CD14-positive monocyte (primary cell): ENCODE measurements at regions not wholly inside any gene's neighbourhood (a gene's known extent, or its start where the extent isn't known, plus 50 kb on each side); places are given as distances from the start of the nearest gene placed in this dataset.

Experiments used
- DNase-seq, 3 donors: peaks; one replicate each; pipeline ENCODE4 v3.0.0-alpha.2; 2011 to 2022
- H2AFZ ChIP-seq: 2 replicates; pipeline ENCODE4 v1.6.0; 2012; ENCODE audit warnings: mild to moderate bottlenecking, low read depth, low read length, inconsistent platforms; ENCODE audit not compliant: insufficient read depth, poor library complexity, severe bottlenecking
- H3K27ac ChIP-seq, 2 donors: 1 replicate in 1 of 2; 2 replicates in 1 of 2; pipeline ENCODE4 v1.5.1; 2012 to 2013; ENCODE audit warnings: low read length in 2 of 2, control low read depth in 1 of 2, inconsistent platforms in 1 of 2, low read depth in 1 of 2, mild to moderate bottlenecking in 1 of 2
- H3K27me3 ChIP-seq, 2 donors: one replicate each; pipeline versions ENCODE4 v1.6.0 to v1.6.1; 2011 to 2013; ENCODE audit warnings: low read length in 2 of 2; ENCODE audit not compliant: control insufficient read depth in 2 of 2, insufficient read depth in 2 of 2
- H3K36me3 ChIP-seq, 2 donors: replicated peaks in 1 of 2; 1 replicate in 1 of 2; 2 replicates in 1 of 2; pipeline versions ENCODE4 v1.5.1 to v1.6.1; 2012 to 2013; ENCODE audit warnings: low read length in 2 of 2, control low read depth in 1 of 2, inconsistent platforms in 1 of 2, mild to moderate bottlenecking in 1 of 2; ENCODE audit not compliant: insufficient read depth in 2 of 2, control insufficient read depth in 1 of 2
- H3K4me1 ChIP-seq, 2 donors: 1 replicate in 1 of 2; 2 replicates in 1 of 2; pipeline versions ENCODE4 v1.5.1 to v1.6.1; 2012 to 2013; ENCODE audit warnings: low read length in 2 of 2, control low read depth in 1 of 2, inconsistent platforms in 1 of 2, mild to moderate bottlenecking in 1 of 2, moderate library complexity in 1 of 2; ENCODE audit not compliant: insufficient read depth in 2 of 2, control insufficient read depth in 1 of 2
- H3K4me2 ChIP-seq: replicated peaks from 2 replicates; pipeline ENCODE3; 2012; ENCODE audit warnings: low read length, moderate library complexity, mild to moderate bottlenecking; ENCODE audit not compliant: poor library complexity, severe bottlenecking; ENCODE audit errors: extremely low read depth
- H3K4me3 ChIP-seq, 3 experiments: fragments of 200-600 bp in 1 of 3; sonication (generic) in 1 of 3; replicated peaks in 1 of 3; 1 replicate in 2 of 3; 2 replicates in 1 of 3; pipeline ENCODE4 v1.5.1; 2011 to 2013; ENCODE audit warnings: low read length in 3 of 3, mild to moderate bottlenecking in 3 of 3, control low read depth in 2 of 3, low read depth in 2 of 3, inconsistent platforms in 1 of 3, moderate library complexity in 1 of 3
- H3K79me2 ChIP-seq: 2 replicates; pipeline ENCODE4 v1.6.0; 2012; ENCODE audit warnings: mild to moderate bottlenecking, control low read depth, inconsistent platforms, low read length, moderate library complexity; ENCODE audit not compliant: insufficient read depth
- H3K9ac ChIP-seq: 2 replicates; pipeline ENCODE4 v1.6.0; 2017; ENCODE audit warnings: low read length, mild to moderate bottlenecking; ENCODE audit not compliant: insufficient read depth, poor library complexity, severe bottlenecking
- H3K9me3 ChIP-seq, 2 donors: replicated peaks in 1 of 2; 1 replicate in 1 of 2; 2 replicates in 1 of 2; pipeline versions ENCODE4 v1.5.1 to v1.6.1; 2012 to 2013; ENCODE audit warnings: low read length in 2 of 2, control low read depth in 1 of 2; ENCODE audit not compliant: control insufficient read depth in 1 of 2, insufficient read depth in 1 of 2
- H4K20me1 ChIP-seq: 2 replicates; pipeline ENCODE4 v1.6.0; 2012; ENCODE audit warnings: mild to moderate bottlenecking, low read length, control low read depth, moderate library complexity; ENCODE audit not compliant: insufficient read depth
- H3K27ac Mint-ChIP-seq, 7 donors: one replicate each; pipeline ENCODE4 v1.8.0; 2020; ENCODE audit warnings: mild to moderate bottlenecking in 7 of 7, mixed read lengths in 7 of 7, moderate library complexity in 6 of 7, inconsistent platforms in 2 of 7
- H3K27me3 Mint-ChIP-seq, 3 donors: one replicate each; pipeline ENCODE4 v1.8.0; 2021 to 2022; ENCODE audit warnings: low read depth in 3 of 3, mild to moderate bottlenecking in 3 of 3, mixed read lengths in 3 of 3, moderate library complexity in 3 of 3, inconsistent platforms in 1 of 3
- H3K36me3 Mint-ChIP-seq, 2 donors: one replicate each; pipeline ENCODE4 v1.8.0; 2020; ENCODE audit warnings: mixed read lengths in 2 of 2, inconsistent platforms in 1 of 2, mild to moderate bottlenecking in 1 of 2
- H3K4me1 Mint-ChIP-seq: one replicate; pipeline ENCODE4 v1.8.0; 2020; ENCODE audit warnings: mild to moderate bottlenecking, mixed read lengths
- H3K4me3 Mint-ChIP-seq, 2 donors: one replicate each; pipeline ENCODE4 v1.8.0; 2020; ENCODE audit warnings: mild to moderate bottlenecking in 2 of 2, mixed read lengths in 2 of 2, moderate library complexity in 1 of 2
- H3K9me3 Mint-ChIP-seq, 7 donors: one replicate each; pipeline ENCODE4 v1.8.0; 2020 to 2022; ENCODE audit warnings: mixed read lengths in 7 of 7, mild to moderate bottlenecking in 6 of 7, moderate library complexity in 6 of 7, inconsistent platforms in 2 of 7
- WGBS: methylation state at CpG from one replicate; pipeline ENCODE4 v1.1.5; 2013; ENCODE audit warnings: missing lambda C conversion rate; ENCODE audit not compliant: insufficient coverage; 5-methylcytosine and 5-hydroxymethylcytosine counted together
- intact Hi-C, 2 donors: fragments of 100-400 bp; cut with micrococcal nuclease; formaldehyde crosslinking; loops; one replicate each; pipeline versions ENCODE4 v1.15.0 to v1.15.1; 2023
- TF ChIP-seq, protein P1 (sequence below): fragments of 200-600 bp; IDR thresholded peaks from one replicate; pipeline ENCODE4 v1.8.0; 2022; ENCODE audit warnings: antibody characterized with exemption, mild to moderate bottlenecking

DNA sequence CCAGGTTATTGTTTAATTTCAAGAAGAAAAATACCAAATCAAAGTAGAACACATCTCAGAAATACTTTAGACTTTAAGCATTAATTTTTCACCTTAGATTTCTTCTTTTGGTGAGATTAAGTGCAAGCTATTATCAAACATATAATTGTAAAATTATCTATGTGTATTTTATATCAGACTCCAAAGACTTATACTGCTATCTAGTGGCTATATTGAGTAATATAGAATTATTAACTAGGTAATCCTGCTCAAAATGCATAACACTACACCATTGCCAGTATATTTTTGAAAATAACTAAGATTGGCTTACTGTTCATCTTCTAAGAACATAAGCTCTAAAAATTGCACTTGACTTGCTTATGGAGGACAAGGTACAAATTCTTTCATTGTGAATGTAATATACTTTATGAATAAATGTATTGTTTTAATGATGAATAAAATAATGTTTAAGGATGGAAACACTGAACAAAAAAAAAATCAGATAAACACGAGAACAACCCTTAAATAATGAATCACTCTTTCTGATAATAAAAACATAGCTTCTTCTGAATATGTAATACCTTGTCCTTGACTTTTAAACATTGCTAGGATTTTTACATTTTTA, 86.7 kb upstream of the GNAI1 start:
- H3K36me3 Mint-ChIP-seq = no peaks in the 10 kb centered on the region
- Histone ChIP-seq H3K9ac (no peak overlapping the region), H3K27ac (no peak overlapping the region), H2AFZ (no peak overlapping the region), H4K20me1 (no peaks in the 10 kb centered on the region), H3K4me3 (no peak overlapping the region), H3K27me3 (no peaks in the 10 kb centered on the region), H3K9me3 (peaks cover 0 to 7% of the 10 kb centered on the region in 2 donors), H3K4me1 (no peaks in the 10 kb centered on the region), H3K36me3 (no peaks in the 10 kb centered on the region), H3K4me2 (no peak overlapping the region), H3K79me2 (no peaks in the 10 kb centered on the region)
- H3K27ac Mint-ChIP-seq = no peak overlapping the region
- H3K27me3 Mint-ChIP-seq = peaks cover 0 to 3% (median 0%) of the 10 kb centered on the region in 3 donors
- WGBS = no CpG with 5 or more reads among the region's 1 CpG
- peaks cover 0 to 15% (median 6%) of the 10 kb centered on the region in 7 donors for H3K9me3 Mint-ChIP-seq
- intact Hi-C loops = no loop called here
- no peak overlapping the region for H3K4me3 Mint-ChIP-seq
- TF ChIP-seq, protein P1, sequence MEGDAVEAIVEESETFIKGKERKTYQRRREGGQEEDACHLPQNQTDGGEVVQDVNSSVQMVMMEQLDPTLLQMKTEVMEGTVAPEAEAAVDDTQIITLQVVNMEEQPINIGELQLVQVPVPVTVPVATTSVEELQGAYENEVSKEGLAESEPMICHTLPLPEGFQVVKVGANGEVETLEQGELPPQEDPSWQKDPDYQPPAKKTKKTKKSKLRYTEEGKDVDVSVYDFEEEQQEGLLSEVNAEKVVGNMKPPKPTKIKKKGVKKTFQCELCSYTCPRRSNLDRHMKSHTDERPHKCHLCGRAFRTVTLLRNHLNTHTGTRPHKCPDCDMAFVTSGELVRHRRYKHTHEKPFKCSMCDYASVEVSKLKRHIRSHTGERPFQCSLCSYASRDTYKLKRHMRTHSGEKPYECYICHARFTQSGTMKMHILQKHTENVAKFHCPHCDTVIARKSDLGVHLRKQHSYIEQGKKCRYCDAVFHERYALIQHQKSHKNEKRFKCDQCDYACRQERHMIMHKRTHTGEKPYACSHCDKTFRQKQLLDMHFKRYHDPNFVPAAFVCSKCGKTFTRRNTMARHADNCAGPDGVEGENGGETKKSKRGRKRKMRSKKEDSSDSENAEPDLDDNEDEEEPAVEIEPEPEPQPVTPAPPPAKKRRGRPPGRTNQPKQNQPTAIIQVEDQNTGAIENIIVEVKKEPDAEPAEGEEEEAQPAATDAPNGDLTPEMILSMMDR = peak; percentile 16
- DNase-seq = no peak
- H3K4me1 Mint-ChIP-seq = no peaks in the 10 kb centered on the region

DNA sequence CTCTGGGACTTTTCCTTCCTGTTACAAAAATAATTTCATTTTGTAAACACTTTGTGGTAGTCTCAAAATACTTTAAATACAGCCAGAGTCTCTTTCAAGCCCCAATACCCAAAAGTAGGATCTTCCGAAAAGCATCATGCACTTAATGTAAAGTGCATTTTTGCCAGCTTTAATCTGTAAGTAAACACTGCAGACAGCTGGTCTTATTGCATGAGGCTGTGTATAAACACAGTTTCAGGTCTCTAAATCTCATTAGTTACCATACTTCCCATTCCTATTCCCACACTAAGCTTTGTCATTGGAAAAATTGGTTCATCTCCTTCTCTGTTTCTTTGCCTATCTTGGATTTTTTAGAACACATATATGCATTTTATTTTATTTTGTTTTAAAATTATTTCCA, 87.6 kb upstream of the GNAI1 start:
- peaks cover 0 to 3% (median 0%) of the 10 kb centered on the region in 3 donors for H3K27me3 Mint-ChIP-seq
- intact Hi-C loops = no loop called here
- no peaks in the 10 kb centered on the region for H3K79me2 ChIP-seq
- H3K4me3 ChIP-seq = no peak overlapping the region
- WGBS = no CpG with 5 or more reads among the region's 1 CpG
- no peak overlapping the region for H2AFZ ChIP-seq
- TF ChIP-seq, protein P1 = no peak
- H3K9ac ChIP-seq = no peak overlapping the region
- H3K4me2 ChIP-seq = no peak overlapping the region
- H3K27me3 ChIP-seq = no peaks in the 10 kb centered on the region
- DNase-seq = no peak
- no peaks in the 10 kb centered on the region for H3K36me3 ChIP-seq
- no peaks in the 10 kb centered on the region for H3K4me1 ChIP-seq
- H3K27ac Mint-ChIP-seq = no peak overlapping the region
- no peaks in the 10 kb centered on the region for H3K4me1 Mint-ChIP-seq
- no peak overlapping the region for H3K27ac ChIP-seq
- no peak overlapping the region for H3K4me3 Mint-ChIP-seq
- H3K36me3 Mint-ChIP-seq = no peaks in the 10 kb centered on the region
- H3K9me3 Mint-ChIP-seq = peaks cover 0 to 15% (median 6%) of the 10 kb centered on the region in 7 donors
- H4K20me1 ChIP-seq = no peaks in the 10 kb centered on the region
- H3K9me3 ChIP-seq = peaks cover 0 to 7% of the 10 kb centered on the region in 2 donors
